RPMI7951 (cell line): ENCODE measurements at regions not wholly inside any gene's neighbourhood (a gene's known extent, or its start where the extent isn't known, plus 50 kb on each side); places are given as distances from the start of the nearest gene placed in this dataset.
A peak's percentile ranks its signal among the peaks of the same experiment; 100 is the strongest.
"Not testable (repeated sequence)": the region's sequence is repeated elsewhere in the genome, so short reads cannot be mapped to it uniquely, and the experiment has no call there.

ENCODE experiments used
- DNase-seq: peaks from one replicate; pipeline ENCODE4 v3.0.0-alpha.2; 2012; ENCODE audit warnings: low read depth

GRCh38 chr2:3899536-3900155, 196.3 kb downstream of the DCDC2C start:
- DNase-seq, result no peak

GRCh38 chr2:3902131-3902530, 198.8 kb downstream of the DCDC2C start:
- no peak for DNase-seq

- DNase-seq, result no peak
Measured at GRCh38 chr2:3904061-3904460, 200.7 kb downstream of the DCDC2C start.

- DNase-seq, result not testable (repeated sequence)
Measured at GRCh38 chr2:3908498-3908897, 205.1 kb downstream of the DCDC2C start.

GRCh38 chr2:3911882-3912455, 208.6 kb downstream of the DCDC2C start:
- DNase-seq, result no peak

- DNase-seq, result no peak
Measured at GRCh38 chr2:3913166-3913565, 209.8 kb downstream of the DCDC2C start.

GRCh38 chr2:3914241-3914640, 210.9 kb downstream of the DCDC2C start:
- DNase-seq, result no peak

- DNase-seq, result no peak
Measured at GRCh38 chr2:3927031-3927430, 223.7 kb downstream of the DCDC2C start.

GRCh38 chr2:3929374-3929773, 226.0 kb downstream of the DCDC2C start:
- DNase-seq, result no peak

- DNase-seq, result no peak
Measured at GRCh38 chr2:3930246-3930645, 226.9 kb downstream of the DCDC2C start.

GRCh38 chr2:3940661-3941060, 237.3 kb downstream of the DCDC2C start:
- DNase-seq, result no peak

GRCh38 chr2:3942841-3943240, 239.5 kb downstream of the DCDC2C start:
- no peak for DNase-seq

- no peak for DNase-seq
Measured at GRCh38 chr2:3944071-3944470, 240.7 kb downstream of the DCDC2C start.

GRCh38 chr2:3944841-3945240, 241.5 kb downstream of the DCDC2C start:
- DNase-seq, result no peak

GRCh38 chr2:3948191-3948590, 244.8 kb downstream of the DCDC2C start:
- DNase-seq, result no peak

- DNase-seq, result no peak
Measured at GRCh38 chr2:3951131-3951954, 248.0 kb downstream of the DCDC2C start.

GRCh38 chr2:3952866-3953516, 249.6 kb downstream of the DCDC2C start:
- no peak for DNase-seq

- DNase-seq, result no peak
Measured at GRCh38 chr2:3954261-3954660, 250.9 kb downstream of the DCDC2C start.

- no peak for DNase-seq
Measured at GRCh38 chr2:3956406-3956805, 253.0 kb downstream of the DCDC2C start.

GRCh38 chr2:3956892-3957291, 253.5 kb downstream of the DCDC2C start:
- no peak for DNase-seq

- DNase-seq, result no peak
Measured at GRCh38 chr2:3958465-3958864, 255.1 kb downstream of the DCDC2C start.

- DNase-seq, result no peak
Measured at GRCh38 chr2:3958969-3959368, 255.6 kb downstream of the DCDC2C start.

- DNase-seq, result peak; percentile 15
Measured at GRCh38 chr2:3959372-3959771, 256.0 kb downstream of the DCDC2C start.
